ENCODE measurements at regions not wholly inside any gene's neighbourhood (a gene's known extent, or its start where the extent isn't known, plus 50 kb on each side); places are given as distances from the start of the nearest gene placed in this dataset.

DNA sequence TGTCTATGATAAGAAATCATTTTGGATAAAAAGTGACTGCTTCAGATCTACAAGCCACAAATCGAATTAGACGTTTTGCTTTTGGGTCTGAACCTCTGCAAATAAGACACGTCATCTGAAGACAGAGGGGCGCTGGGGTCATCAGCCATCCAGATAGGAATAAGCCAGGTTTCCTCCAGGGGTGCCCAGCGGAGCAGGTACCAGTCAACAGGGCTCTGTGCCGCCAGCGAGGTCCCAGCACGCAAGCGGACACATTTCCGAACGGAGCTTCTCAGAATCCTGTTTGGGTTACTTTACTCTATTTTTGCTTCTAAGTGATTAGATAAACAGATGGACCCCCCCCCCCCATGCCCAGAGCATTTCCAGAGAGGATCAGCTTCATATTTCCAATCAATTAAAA lies 873.8 kb downstream of the BRD1 start:
- H3K27me3 ChIP-seq (ENCODE audit: control insufficient read depth, insufficient read depth, low read length): no peaks in the 10 kb centered on the region
- TF ChIP-seq CTCF (IDR thresholded peaks at IDR 0.05; ENCODE audit: insufficient read depth, low read depth, low read length): no peak
- no peak for DNase-seq (ENCODE audit: low read depth)
- no peaks in the 10 kb centered on the region for H3K36me3 ChIP-seq (ENCODE audit: control insufficient read depth, insufficient read depth, low read length)
- ChIA-PET POLR2A (no interaction called here), CTCF (no interaction called here)
- H3K4me3 ChIP-seq (ENCODE audit: low read depth, low read length): no peak overlapping the region

DNA sequence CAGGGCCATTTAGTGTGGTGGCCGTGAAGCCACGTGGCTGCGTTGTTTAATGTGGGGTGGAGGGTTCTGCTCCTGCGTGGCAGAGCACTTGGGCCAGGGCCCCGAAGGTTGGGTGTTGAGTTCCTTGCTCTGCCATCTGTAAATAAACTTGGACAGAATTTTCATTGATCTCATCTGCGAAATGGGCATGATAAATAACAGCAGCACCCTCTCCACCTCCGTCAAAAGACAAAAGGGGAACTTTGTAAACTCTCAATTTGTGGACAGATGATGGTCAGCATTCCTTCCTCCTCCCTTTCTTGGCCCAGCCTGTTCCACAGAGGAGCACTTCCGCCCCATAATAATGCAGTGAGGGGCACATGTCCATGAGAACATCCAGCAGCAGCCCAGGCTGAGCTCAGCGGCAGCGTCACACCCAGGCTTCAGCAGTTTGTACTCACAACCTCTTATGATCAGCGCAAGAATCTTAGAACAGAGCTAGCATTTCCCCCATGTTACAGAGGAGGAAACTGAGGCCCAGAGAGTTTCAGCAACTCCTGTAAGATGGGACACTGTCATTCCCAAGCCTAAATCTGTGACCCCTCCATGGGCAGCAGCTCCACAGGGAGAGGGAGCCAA lies 874.5 kb downstream of the BRD1 start:
- ChIA-PET CTCF (no interaction called here), POLR2A (no interaction called here)
- TF ChIP-seq CTCF (IDR thresholded peaks at IDR 0.05; ENCODE audit: insufficient read depth, low read depth, low read length): no peak
- DNase-seq (ENCODE audit: low read depth): no peak
- no peak overlapping the region for H3K4me3 ChIP-seq (ENCODE audit: low read depth, low read length)
- H3K27me3 ChIP-seq (ENCODE audit: control insufficient read depth, insufficient read depth, low read length): no peaks in the 10 kb centered on the region
- H3K36me3 ChIP-seq (ENCODE audit: control insufficient read depth, insufficient read depth, low read length): no peaks in the 10 kb centered on the region

DNA sequence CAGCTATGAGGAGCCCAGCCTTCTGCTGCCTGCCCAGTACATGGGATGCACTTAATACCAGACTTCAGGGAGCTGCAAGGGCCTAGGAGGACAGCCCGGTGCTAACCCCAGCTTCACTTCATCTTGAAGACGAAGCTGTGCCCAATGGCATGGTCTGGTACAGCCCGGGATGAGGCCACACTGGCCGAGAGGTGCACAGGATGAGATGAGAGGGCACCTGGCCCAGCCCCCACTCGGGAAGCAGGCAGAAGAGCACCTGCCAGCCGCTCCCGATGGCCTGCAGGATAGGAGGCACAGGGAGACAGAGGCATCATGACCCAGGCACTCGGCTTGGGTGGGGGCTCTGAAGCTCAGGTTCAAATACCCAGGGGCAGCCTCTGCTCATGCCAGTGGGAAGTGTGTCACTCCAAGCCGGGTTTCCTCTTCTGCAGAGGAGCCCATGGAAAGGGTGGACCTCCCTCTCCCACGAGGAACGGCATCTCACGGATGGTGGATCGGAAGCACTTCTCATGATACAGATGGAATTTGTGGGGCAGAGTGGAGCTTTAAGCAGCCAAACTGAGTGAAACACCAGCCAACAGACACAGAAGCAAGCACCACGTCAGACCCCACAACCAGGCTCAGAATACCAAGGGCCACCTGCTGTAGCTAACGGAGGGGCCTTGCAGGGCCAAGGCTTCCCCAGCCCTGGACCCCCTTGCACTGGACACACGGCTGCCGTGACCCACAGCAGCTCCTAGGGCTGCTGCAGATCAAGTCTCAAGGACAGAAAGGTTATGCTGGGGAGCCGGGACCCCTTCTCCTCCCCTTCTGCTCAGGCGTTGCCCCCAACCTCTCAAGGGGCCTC lies 875.2 kb downstream of the BRD1 start:
- TF ChIP-seq CTCF (IDR thresholded peaks at IDR 0.05; ENCODE audit: insufficient read depth, low read depth, low read length): no peak
- no peak overlapping the region for H3K4me3 ChIP-seq (ENCODE audit: low read depth, low read length)
- no peaks in the 10 kb centered on the region for H3K36me3 ChIP-seq (ENCODE audit: control insufficient read depth, insufficient read depth, low read length)
- H3K27me3 ChIP-seq (ENCODE audit: control insufficient read depth, insufficient read depth, low read length): no peaks in the 10 kb centered on the region
- DNase-seq (ENCODE audit: low read depth): no peak
- ChIA-PET POLR2A (no interaction called here), CTCF (no interaction called here)

DNA sequence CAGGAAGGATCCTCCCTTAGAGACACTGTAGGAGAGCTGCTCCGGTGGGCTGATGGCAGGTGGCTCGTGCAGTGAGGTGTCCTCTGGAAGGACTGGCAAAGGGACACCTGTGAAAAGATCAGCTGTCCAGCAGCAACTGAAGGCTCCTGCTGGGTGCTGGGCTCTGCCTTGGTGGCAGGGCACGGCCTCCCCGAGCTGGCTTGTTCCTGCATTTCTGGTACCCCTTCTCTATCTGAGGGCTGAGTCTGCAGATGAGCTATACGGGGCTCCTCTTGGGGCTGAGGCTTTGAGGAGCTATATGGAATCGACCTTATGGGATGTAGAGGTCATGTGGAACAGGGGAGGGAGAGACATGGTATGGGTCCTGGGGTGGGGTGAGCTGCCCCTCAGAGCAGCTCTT lies 875.8 kb downstream of the BRD1 start:
- no peaks in the 10 kb centered on the region for H3K36me3 ChIP-seq (ENCODE audit: control insufficient read depth, insufficient read depth, low read length)
- no peak for TF ChIP-seq CTCF (IDR thresholded peaks at IDR 0.05; ENCODE audit: insufficient read depth, low read depth, low read length)
- no peak overlapping the region for H3K4me3 ChIP-seq (ENCODE audit: low read depth, low read length)
- POLR2A ChIA-PET: no interaction called here
- CTCF ChIA-PET: no interaction called here
- DNase-seq (ENCODE audit: low read depth): no peak
- no peaks in the 10 kb centered on the region for H3K27me3 ChIP-seq (ENCODE audit: control insufficient read depth, insufficient read depth, low read length)

DNA sequence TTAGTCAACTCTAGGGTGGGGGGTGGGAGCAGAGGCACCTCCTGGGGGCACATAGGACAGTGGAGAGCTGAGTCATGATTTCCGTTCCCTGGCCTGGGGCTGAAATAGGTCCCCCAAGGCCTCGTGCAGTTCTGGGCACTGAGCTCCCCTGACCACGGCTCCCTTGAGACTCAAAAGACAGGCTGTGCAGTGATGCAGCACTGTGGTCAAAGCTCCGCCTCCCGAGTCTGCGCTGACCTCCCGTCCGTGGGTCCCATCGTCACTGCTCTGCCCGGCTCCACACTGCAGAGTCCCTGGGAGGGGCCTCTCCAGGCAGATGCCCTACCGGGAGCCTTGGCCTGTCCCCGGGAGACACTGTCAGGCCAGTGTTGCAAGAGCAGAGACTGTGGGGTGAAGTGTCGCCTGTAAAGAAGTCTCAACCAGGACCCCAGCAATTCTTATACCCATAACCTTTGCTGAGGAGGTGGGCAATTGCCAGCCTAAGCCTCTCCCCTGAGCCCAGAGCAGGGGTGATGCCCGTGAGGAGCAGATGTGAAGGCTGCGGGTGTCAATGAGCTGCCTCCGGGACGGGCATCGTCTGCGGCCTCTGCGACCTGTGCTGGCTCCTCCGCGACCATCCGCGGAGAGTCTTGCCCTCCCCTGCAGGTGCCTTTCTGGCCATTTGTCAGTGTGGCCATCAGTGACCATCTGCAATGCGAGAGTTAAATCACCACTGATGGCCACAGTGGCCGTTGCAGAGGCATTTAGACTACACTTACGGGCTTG lies 877.3 kb downstream of the BRD1 start:
- POLR2A ChIA-PET: no interaction called here
- Histone ChIP-seq H3K27me3 (ENCODE audit: control insufficient read depth, insufficient read depth, low read length) (no peaks in the 10 kb centered on the region), H3K4me3 (ENCODE audit: low read depth, low read length) (no peak overlapping the region), H3K36me3 (ENCODE audit: control insufficient read depth, insufficient read depth, low read length) (no peaks in the 10 kb centered on the region)
- CTCF ChIA-PET: no interaction called here
- TF ChIP-seq CTCF (IDR thresholded peaks at IDR 0.05; ENCODE audit: insufficient read depth, low read depth, low read length): no peak
- DNase-seq (ENCODE audit: low read depth): no peak

All from BJ (cell line).